H1 (cell line): ENCODE measurements at regions not wholly inside any gene's neighbourhood (a gene's known extent, or its start where the extent isn't known, plus 50 kb on each side); places are given as distances from the start of the nearest gene placed in this dataset.

Experiments
- EP300 ChIP-seq, 2 experiments: IDR thresholded peaks; 1 replicate in 1 of 2; 2 replicates in 1 of 2; pipeline ENCODE4 v1.6.1; 2011 to 2012; ENCODE audit warnings: low read depth in 2 of 2, low read length in 2 of 2, mild to moderate bottlenecking in 2 of 2, borderline replicate concordance in 1 of 2, inconsistent platforms in 1 of 2, moderate library complexity in 1 of 2
- JUND ChIP-seq: IDR thresholded peaks from 2 replicates; pipeline ENCODE4 v1.6.1; 2011; ENCODE audit warnings: mild to moderate bottlenecking, improper control_type of control experiment, low read length
- MAFK ChIP-seq: IDR thresholded peaks from 2 replicates; pipeline ENCODE4 v1.6.1; 2012; ENCODE audit warnings: low read depth, mild to moderate bottlenecking, improper control_type of control experiment, low read length
- NRF1 ChIP-seq: IDR thresholded peaks from 2 replicates; pipeline ENCODE4 v1.6.1; 2011; ENCODE audit warnings: mild to moderate bottlenecking, low read depth, low read length, improper control_type of control experiment
- TF ChIP-seq, protein P1 (sequence below): fragments of 300-600 bp; sonication (generic); IDR thresholded peaks from 2 replicates; pipeline ENCODE4 v1.7.1; 2012; ENCODE audit warnings: low read length, moderate library complexity, mild to moderate bottlenecking, inconsistent platforms; ENCODE audit not compliant: insufficient replicate concordance

DNA sequence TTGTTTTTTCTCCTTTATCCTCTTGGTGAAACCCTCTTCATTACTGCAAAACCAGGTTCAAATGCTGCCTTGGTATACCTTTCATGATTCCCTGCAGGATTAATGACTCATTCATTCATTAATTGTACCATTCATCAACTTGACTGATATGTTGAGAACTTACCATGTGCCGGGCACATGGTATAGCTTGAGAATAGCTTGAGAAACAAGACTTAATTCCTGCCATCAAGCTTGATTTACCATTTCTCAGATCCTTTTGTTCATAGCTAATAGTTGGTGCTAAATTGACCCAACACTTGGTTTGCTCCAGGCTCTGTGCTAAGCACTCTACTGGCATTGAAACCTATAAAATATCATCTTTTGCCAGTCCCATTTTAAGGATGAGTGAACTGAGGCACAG is 165.7 kb downstream of the YIPF5 start (continued):
- TF ChIP-seq, protein P1, sequence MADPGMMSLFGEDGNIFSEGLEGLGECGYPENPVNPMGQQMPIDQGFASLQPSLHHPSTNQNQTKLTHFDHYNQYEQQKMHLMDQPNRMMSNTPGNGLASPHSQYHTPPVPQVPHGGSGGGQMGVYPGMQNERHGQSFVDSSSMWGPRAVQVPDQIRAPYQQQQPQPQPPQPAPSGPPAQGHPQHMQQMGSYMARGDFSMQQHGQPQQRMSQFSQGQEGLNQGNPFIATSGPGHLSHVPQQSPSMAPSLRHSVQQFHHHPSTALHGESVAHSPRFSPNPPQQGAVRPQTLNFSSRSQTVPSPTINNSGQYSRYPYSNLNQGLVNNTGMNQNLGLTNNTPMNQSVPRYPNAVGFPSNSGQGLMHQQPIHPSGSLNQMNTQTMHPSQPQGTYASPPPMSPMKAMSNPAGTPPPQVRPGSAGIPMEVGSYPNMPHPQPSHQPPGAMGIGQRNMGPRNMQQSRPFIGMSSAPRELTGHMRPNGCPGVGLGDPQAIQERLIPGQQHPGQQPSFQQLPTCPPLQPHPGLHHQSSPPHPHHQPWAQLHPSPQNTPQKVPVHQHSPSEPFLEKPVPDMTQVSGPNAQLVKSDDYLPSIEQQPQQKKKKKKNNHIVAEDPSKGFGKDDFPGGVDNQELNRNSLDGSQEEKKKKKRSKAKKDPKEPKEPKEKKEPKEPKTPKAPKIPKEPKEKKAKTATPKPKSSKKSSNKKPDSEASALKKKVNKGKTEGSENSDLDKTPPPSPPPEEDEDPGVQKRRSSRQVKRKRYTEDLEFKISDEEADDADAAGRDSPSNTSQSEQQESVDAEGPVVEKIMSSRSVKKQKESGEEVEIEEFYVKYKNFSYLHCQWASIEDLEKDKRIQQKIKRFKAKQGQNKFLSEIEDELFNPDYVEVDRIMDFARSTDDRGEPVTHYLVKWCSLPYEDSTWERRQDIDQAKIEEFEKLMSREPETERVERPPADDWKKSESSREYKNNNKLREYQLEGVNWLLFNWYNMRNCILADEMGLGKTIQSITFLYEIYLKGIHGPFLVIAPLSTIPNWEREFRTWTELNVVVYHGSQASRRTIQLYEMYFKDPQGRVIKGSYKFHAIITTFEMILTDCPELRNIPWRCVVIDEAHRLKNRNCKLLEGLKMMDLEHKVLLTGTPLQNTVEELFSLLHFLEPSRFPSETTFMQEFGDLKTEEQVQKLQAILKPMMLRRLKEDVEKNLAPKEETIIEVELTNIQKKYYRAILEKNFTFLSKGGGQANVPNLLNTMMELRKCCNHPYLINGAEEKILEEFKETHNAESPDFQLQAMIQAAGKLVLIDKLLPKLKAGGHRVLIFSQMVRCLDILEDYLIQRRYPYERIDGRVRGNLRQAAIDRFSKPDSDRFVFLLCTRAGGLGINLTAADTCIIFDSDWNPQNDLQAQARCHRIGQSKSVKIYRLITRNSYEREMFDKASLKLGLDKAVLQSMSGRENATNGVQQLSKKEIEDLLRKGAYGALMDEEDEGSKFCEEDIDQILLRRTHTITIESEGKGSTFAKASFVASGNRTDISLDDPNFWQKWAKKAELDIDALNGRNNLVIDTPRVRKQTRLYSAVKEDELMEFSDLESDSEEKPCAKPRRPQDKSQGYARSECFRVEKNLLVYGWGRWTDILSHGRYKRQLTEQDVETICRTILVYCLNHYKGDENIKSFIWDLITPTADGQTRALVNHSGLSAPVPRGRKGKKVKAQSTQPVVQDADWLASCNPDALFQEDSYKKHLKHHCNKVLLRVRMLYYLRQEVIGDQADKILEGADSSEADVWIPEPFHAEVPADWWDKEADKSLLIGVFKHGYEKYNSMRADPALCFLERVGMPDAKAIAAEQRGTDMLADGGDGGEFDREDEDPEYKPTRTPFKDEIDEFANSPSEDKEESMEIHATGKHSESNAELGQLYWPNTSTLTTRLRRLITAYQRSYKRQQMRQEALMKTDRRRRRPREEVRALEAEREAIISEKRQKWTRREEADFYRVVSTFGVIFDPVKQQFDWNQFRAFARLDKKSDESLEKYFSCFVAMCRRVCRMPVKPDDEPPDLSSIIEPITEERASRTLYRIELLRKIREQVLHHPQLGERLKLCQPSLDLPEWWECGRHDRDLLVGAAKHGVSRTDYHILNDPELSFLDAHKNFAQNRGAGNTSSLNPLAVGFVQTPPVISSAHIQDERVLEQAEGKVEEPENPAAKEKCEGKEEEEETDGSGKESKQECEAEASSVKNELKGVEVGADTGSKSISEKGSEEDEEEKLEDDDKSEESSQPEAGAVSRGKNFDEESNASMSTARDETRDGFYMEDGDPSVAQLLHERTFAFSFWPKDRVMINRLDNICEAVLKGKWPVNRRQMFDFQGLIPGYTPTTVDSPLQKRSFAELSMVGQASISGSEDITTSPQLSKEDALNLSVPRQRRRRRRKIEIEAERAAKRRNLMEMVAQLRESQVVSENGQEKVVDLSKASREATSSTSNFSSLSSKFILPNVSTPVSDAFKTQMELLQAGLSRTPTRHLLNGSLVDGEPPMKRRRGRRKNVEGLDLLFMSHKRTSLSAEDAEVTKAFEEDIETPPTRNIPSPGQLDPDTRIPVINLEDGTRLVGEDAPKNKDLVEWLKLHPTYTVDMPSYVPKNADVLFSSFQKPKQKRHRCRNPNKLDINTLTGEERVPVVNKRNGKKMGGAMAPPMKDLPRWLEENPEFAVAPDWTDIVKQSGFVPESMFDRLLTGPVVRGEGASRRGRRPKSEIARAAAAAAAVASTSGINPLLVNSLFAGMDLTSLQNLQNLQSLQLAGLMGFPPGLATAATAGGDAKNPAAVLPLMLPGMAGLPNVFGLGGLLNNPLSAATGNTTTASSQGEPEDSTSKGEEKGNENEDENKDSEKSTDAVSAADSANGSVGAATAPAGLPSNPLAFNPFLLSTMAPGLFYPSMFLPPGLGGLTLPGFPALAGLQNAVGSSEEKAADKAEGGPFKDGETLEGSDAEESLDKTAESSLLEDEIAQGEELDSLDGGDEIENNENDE, result no peak
- TF ChIP-seq NRF1 (no peak), JUND (no peak), MAFK (no peak), EP300 (IDR thresholded peaks at IDR 0.05; ENCODE audit: borderline replicate concordance in 1 of 2, low read depth in 2 of 2, low read length in 2 of 2) (no peak)
- TF ChIP-seq, all 59 proteins: peak for 0
